KMS-11 (cell line): ENCODE measurements at regions not wholly inside any gene's neighbourhood (a gene's known extent, or its start where the extent isn't known, plus 50 kb on each side); places are given as distances from the start of the nearest gene placed in this dataset.

Experiments used
- H2AFZ ChIP-seq: fragments of 200-600 bp; sonication (generic); 2 replicates; pipeline ENCODE4 v1.6.1; 2016; ENCODE audit warnings: antibody characterized with exemption, mixed run types, low read depth
- H3K27ac ChIP-seq: fragments of 200-600 bp; sonication (generic); 2 replicates; pipeline ENCODE4 v1.6.1; 2016; ENCODE audit warnings: mild to moderate bottlenecking, mixed run types
- H3K27me3 ChIP-seq: fragments of 200-600 bp; sonication (generic); 2 replicates; pipeline ENCODE4 v1.6.1; 2017; ENCODE audit warnings: mild to moderate bottlenecking, low read depth, mixed run types, moderate library complexity; ENCODE audit not compliant: insufficient read depth
- H3K36me3 ChIP-seq: fragments of 200-600 bp; sonication (generic); 2 replicates; pipeline ENCODE4 v1.6.1; 2017; ENCODE audit warnings: mild to moderate bottlenecking, mixed run types; ENCODE audit not compliant: insufficient read depth
- H3K4me1 ChIP-seq: fragments of 200-600 bp; sonication (generic); 2 replicates; pipeline ENCODE4 v1.6.1; 2016; ENCODE audit warnings: mild to moderate bottlenecking, low read depth, mixed run types; ENCODE audit not compliant: poor library complexity, severe bottlenecking
- H3K4me2 ChIP-seq: fragments of 200-600 bp; sonication (generic); 2 replicates; pipeline ENCODE4 v1.7.0; 2016; ENCODE audit warnings: mild to moderate bottlenecking, mixed run types
- H3K4me3 ChIP-seq: fragments of 200-600 bp; sonication (generic); IDR thresholded peaks from 2 replicates; pipeline ENCODE4 v1.6.1; 2017; ENCODE audit warnings: low read depth, low read length, mixed read lengths; ENCODE audit not compliant: insufficient read depth
- H3K79me2 ChIP-seq: fragments of 200-600 bp; sonication (generic); 2 replicates; pipeline ENCODE4 v1.6.1; 2016; ENCODE audit warnings: low read depth, mixed run types; ENCODE audit not compliant: insufficient read depth
- H3K9ac ChIP-seq: fragments of 200-600 bp; sonication (generic); 2 replicates; pipeline ENCODE4 v1.6.1; 2016; ENCODE audit warnings: mild to moderate bottlenecking, mixed run types
- H4K20me1 ChIP-seq: fragments of 200-600 bp; sonication (generic); 2 replicates; pipeline ENCODE4 v1.6.1; 2016; ENCODE audit warnings: mild to moderate bottlenecking, mixed run types; ENCODE audit not compliant: insufficient read depth
- CTCF ChIP-seq: fragments of 200-600 bp; sonication (generic); conservative IDR thresholded peaks from 2 replicates; pipeline ENCODE4 v1.6.1; 2017; ENCODE audit warnings: low read depth, mild to moderate bottlenecking, antibody characterized with exemption, low read length, moderate library complexity, mixed read lengths

GRCh38 chr5:145294331-145294730 is 540.8 kb downstream of the PRELID2 start:
- Histone ChIP-seq H3K27ac (no peak overlapping the region), H3K27me3 (no peaks in the 10 kb centered on the region), H4K20me1 (no peaks in the 10 kb centered on the region), H3K4me1 (no peaks in the 10 kb centered on the region), H3K4me3 (no peak overlapping the region), H3K4me2 (no peak overlapping the region), H3K9ac (no peak overlapping the region), H3K79me2 (no peaks in the 10 kb centered on the region), H2AFZ (no peak overlapping the region), H3K36me3 (no peaks in the 10 kb centered on the region)
- TF ChIP-seq CTCF = no peak

- Histone ChIP-seq H3K9ac (no peak overlapping the region), H3K4me2 (no peak overlapping the region), H3K27me3 (no peaks in the 10 kb centered on the region), H3K79me2 (no peaks in the 10 kb centered on the region), H3K36me3 (no peaks in the 10 kb centered on the region), H2AFZ (no peak overlapping the region), H3K4me3 (no peak overlapping the region), H4K20me1 (no peaks in the 10 kb centered on the region), H3K4me1 (no peaks in the 10 kb centered on the region), H3K27ac (no peak overlapping the region)
- no peak for TF ChIP-seq CTCF
Measured at GRCh38 chr5:145293716-145294115, 541.4 kb downstream of the PRELID2 start.

- H2AFZ ChIP-seq = no peak overlapping the region
- no peak overlapping the region for H3K9ac ChIP-seq
- no peaks in the 10 kb centered on the region for H4K20me1 ChIP-seq
- H3K27ac ChIP-seq = no peak overlapping the region
- no peaks in the 10 kb centered on the region for H3K79me2 ChIP-seq
- H3K4me1 ChIP-seq = no peaks in the 10 kb centered on the region
- no peak overlapping the region for H3K4me2 ChIP-seq
- no peak overlapping the region for H3K4me3 ChIP-seq
- TF ChIP-seq CTCF = no peak
- H3K36me3 ChIP-seq = no peaks in the 10 kb centered on the region
- H3K27me3 ChIP-seq = no peaks in the 10 kb centered on the region
Measured at GRCh38 chr5:145292278-145292677, 542.9 kb downstream of the PRELID2 start.

- H3K4me3 ChIP-seq = no peak overlapping the region
- no peak overlapping the region for H3K27ac ChIP-seq
- H3K4me2 ChIP-seq = no peak overlapping the region
- no peaks in the 10 kb centered on the region for H3K4me1 ChIP-seq
- H3K27me3 ChIP-seq = no peaks in the 10 kb centered on the region
- no peaks in the 10 kb centered on the region for H3K79me2 ChIP-seq
- H4K20me1 ChIP-seq = no peaks in the 10 kb centered on the region
- TF ChIP-seq CTCF = no peak
- no peaks in the 10 kb centered on the region for H3K36me3 ChIP-seq
- H3K9ac ChIP-seq = no peak overlapping the region
- no peak overlapping the region for H2AFZ ChIP-seq
Measured at GRCh38 chr5:145283141-145283810, 551.9 kb downstream of the PRELID2 start.
